GM12864 (cell line): ENCODE measurements at regions not wholly inside any gene's neighbourhood (a gene's known extent, or its start where the extent isn't known, plus 50 kb on each side); places are given as distances from the start of the nearest gene placed in this dataset.

Source experiments
- DNase-seq: peaks from one replicate; pipeline ENCODE4 v3.0.0-alpha.2; 2011; ENCODE audit warnings: low read depth
- H3K4me3 ChIP-seq: 2 replicates; pipeline ENCODE4 v1.5.1; 2011; ENCODE audit warnings: mild to moderate bottlenecking, low read depth, low read length, control low read depth
- TF ChIP-seq, protein P1 (sequence below): IDR thresholded peaks from 2 replicates; pipeline ENCODE4 v1.5.1; 2011; ENCODE audit warnings: low read depth, mild to moderate bottlenecking, moderate library complexity, low read length, control low read depth, inconsistent platforms; ENCODE audit errors: missing control alignments

DNA sequence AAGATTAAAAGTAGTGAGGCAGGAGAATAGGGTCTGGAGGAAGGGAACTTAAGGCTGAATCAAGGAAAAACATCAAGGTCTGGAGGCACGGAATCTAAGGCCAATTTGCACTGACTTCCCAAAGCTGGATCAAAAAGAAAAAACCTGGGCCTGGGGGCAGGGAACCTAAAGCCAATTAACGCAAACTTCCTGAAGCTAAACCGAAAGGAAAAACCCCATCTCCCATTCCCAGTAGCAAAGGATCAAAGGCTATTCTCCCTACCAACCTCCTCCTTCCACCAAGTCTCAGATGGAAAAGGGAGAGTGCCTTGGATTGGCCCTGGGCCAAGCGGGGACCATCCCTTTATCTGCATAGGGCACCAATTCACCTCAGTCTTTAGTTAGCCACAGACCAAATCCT, 384.2 kb downstream of the GRIN2B start:
- H3K4me3 ChIP-seq: no peak overlapping the region
- TF ChIP-seq, protein P1, sequence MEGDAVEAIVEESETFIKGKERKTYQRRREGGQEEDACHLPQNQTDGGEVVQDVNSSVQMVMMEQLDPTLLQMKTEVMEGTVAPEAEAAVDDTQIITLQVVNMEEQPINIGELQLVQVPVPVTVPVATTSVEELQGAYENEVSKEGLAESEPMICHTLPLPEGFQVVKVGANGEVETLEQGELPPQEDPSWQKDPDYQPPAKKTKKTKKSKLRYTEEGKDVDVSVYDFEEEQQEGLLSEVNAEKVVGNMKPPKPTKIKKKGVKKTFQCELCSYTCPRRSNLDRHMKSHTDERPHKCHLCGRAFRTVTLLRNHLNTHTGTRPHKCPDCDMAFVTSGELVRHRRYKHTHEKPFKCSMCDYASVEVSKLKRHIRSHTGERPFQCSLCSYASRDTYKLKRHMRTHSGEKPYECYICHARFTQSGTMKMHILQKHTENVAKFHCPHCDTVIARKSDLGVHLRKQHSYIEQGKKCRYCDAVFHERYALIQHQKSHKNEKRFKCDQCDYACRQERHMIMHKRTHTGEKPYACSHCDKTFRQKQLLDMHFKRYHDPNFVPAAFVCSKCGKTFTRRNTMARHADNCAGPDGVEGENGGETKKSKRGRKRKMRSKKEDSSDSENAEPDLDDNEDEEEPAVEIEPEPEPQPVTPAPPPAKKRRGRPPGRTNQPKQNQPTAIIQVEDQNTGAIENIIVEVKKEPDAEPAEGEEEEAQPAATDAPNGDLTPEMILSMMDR: no peak
- DNase-seq: no peak

DNA sequence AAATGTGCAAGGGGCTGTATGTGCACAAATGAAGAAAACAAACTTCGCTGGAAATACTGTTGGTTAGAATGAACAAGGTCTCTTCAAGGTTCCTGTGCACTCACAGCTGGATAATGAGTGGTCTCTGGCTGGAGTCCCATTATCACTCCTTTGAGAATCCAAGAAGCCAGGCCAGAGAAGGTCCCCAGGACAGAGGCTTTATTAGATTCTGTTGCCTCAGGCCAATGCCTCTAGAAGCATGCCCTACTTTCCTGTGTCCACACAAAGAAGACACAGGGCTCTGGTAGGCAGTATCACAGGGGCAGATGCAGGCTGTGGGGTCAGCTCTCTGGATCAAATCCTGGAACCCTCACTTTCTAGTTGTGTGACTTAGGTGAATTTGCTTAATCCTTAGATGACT, 384.7 kb downstream of the GRIN2B start:
- H3K4me3 ChIP-seq: no peak overlapping the region
- TF ChIP-seq, protein P1: no peak
- DNase-seq: no peak

DNA sequence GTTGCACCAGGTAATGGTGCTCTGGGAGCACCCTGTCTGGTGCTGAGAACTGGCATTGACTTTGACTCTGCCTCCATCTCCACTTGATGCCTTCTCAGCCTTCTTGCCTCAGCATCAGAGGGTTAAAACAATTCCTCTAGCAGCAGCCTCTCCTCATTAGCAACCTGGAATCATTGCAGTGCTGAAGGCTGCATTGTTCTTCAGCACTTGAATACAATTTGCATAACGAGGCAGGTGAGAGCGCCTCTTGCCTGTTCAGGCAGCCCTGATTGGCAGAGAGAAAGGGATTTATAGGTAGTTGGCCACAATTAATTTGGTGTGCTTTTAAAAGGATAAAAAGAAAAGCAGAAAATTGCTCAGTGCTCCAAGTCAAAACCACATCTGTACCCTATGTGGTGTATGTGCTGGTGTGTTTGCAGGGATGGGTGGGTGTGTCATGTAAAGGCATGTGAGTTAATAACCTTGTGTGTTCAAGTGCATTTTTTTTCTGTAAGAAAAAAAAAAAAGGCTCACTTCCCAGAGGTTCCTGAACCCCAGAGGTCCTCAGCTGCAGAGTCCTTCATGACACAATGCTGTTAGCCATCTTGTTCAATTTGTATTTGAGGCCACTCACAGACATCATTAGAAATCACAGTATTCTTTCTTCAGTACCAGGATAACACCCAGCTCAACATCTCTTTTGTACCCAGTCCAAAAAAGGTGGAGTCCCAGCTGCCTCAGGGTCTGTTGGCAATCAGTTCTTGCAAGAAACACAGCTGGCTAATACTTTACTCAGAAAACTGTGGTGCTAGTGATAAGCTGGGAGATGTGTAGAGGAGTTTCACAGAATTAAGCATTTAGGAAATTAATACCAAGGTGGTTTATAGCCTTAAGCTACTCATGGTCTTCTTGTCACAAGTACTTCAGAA, 385.6 kb downstream of the GRIN2B start:
- no peak for DNase-seq
- TF ChIP-seq, protein P1: no peak
- no peak overlapping the region for H3K4me3 ChIP-seq

DNA sequence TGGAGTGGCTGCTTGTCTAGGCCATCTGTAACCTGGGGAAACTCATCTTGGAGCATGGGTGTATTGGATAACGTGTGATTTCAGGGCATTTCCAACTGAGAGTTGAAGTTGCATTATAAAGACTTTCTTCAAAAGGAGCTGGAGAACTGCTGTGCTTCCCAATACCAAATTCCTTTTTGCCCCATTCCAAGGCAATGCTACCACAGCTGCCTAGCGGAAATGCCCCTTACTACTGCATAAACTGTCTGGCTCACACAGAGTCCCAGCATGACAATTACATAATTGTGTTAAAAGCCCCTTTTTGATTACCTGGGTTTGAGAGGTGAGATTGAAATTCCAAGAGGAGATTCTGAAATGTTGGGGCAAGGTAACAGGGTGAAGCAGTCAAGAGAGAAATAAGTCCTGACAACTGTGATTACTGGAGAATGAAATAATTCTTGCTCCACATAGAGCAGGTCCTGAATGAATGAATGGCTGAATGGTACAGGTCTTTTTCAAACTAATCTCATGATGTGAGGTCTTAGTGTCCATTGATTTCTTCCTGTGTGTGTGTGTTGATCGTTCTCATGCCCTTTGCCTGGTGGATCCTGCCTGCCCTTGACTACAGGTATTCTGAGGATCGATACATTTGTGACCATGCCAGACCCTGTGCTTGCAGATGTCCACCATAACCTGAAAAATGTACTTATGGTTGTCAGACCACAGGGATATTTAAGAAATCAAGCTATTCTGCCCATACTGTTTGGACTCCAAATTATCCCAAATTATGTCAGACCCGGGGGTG, 386.5 kb downstream of the GRIN2B start:
- H3K4me3 ChIP-seq: no peak overlapping the region
- TF ChIP-seq, protein P1: no peak
- DNase-seq: no peak

DNA sequence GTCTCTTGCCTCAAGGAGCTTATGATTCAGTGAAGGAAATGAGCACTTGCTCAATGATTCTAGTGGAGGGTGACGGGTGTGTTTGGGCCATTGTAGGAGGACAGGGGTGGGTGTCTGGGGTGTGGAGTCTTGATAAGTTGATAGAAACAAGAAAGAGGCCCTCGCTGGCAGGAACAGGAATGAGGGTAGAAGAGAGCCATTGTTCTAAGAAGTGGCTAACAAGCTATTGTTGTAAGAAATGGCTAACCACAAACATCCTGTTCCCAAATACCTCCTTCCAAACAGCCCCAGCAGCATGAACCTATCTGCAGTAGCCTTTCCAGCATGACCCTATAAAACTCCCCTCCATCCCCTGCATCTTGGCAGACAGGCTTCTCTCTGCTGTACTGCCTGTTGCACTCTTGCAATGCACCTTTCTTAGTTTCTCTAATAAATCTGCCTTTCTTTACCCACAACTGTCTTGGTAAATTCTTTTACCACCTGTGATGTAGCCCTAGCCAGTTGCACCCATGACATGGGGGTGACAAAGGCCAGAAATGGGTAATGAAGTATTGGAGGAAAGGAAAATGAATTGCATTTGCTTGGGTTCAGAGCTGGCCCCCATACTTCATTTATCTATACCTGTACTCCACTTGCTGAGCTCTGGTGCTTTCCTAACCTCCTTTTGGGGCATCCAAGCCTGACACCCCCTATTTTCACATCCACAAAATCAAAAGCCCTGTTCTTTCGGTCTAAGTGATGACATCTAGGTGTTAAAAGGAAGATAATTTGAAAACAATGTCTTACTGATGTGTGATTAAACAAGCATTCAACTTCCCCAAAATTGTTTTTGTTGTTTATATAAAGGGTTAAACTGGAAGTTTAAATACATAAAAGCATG, 389.1 kb downstream of the GRIN2B start:
- no peak overlapping the region for H3K4me3 ChIP-seq
- DNase-seq: no peak
- TF ChIP-seq, protein P1: no peak

DNA sequence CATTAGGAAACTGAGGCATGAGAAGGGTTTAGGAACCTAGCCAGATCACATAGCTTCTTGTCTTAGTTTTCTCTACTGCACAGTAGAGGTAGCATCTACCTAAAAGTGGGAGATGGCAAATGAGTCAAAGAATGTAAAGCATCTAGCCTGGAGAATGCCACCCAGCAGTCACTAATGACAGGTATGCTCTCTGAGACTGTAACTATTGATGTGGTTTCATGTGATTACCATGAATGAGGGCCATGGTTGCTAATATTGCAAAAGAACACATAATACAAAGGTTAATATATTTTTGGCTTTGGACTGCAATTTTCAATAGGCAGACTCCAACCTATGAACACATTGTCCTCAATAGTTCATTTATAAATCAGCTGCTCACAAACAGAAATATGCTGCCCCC, 389.9 kb downstream of the GRIN2B start:
- TF ChIP-seq, protein P1: no peak
- no peak for DNase-seq
- H3K4me3 ChIP-seq: no peak overlapping the region
